ENCODE measurements at regions not wholly inside any gene's neighbourhood (a gene's known extent, or its start where the extent isn't known, plus 50 kb on each side); places are given as distances from the start of the nearest gene placed in this dataset.

GRCh38 chr6:111958534-111958933, 85.3 kb upstream of the FYN start:
- no peak for DNase-seq (ENCODE audit: low spot score)

- DNase-seq (ENCODE audit: low spot score): no peak
These were observed 86.5 kb upstream of the FYN start for GRCh38 chr6:111959766-111960165.

- DNase-seq (ENCODE audit: low spot score): no peak
These were observed 86.8 kb upstream of the CCN6 start for GRCh38 chr6:111967131-111967530.

GRCh38 chr6:111970426-111970825, 83.5 kb upstream of the CCN6 start:
- DNase-seq (ENCODE audit: low spot score): no peak

- DNase-seq (ENCODE audit: low spot score): no peak
These were observed 82.6 kb upstream of the CCN6 start for GRCh38 chr6:111971181-111971841.

- no peak for DNase-seq (ENCODE audit: low spot score)
These were observed 81.9 kb upstream of the CCN6 start for GRCh38 chr6:111971866-111972532.

- DNase-seq (ENCODE audit: low spot score): no peak
These were observed 81.2 kb upstream of the CCN6 start for GRCh38 chr6:111972745-111973117.

- no peak for DNase-seq (ENCODE audit: low spot score)
These were observed 80.7 kb upstream of the CCN6 start for GRCh38 chr6:111973118-111973761.

GRCh38 chr6:111973927-111974639, 79.8 kb upstream of the CCN6 start:
- DNase-seq (ENCODE audit: low spot score): no peak

- no peak for DNase-seq (ENCODE audit: low spot score)
These were observed 78.4 kb upstream of the CCN6 start for GRCh38 chr6:111975466-111975865.

- DNase-seq (ENCODE audit: low spot score): no peak
These were observed 77.8 kb upstream of the CCN6 start for GRCh38 chr6:111976139-111976538.

- DNase-seq (ENCODE audit: low spot score): no peak
These were observed 75.3 kb upstream of the CCN6 start for GRCh38 chr6:111978532-111979149.

- DNase-seq (ENCODE audit: low spot score): no peak
These were observed 74.3 kb upstream of the CCN6 start for GRCh38 chr6:111979633-111980032.

GRCh38 chr6:111980143-111980542, 73.8 kb upstream of the CCN6 start:
- no peak for DNase-seq (ENCODE audit: low spot score)

- no peak for DNase-seq (ENCODE audit: low spot score)
These were observed 72.7 kb upstream of the CCN6 start for GRCh38 chr6:111980971-111981840.

GRCh38 chr6:111982681-111983080, 71.2 kb upstream of the CCN6 start:
- no peak for DNase-seq (ENCODE audit: low spot score)

- no peak for DNase-seq (ENCODE audit: low spot score)
These were observed 70.7 kb upstream of the CCN6 start for GRCh38 chr6:111983193-111983592.

GRCh38 chr6:111984081-111984480, 69.8 kb upstream of the CCN6 start:
- DNase-seq (ENCODE audit: low spot score): no peak

- DNase-seq (ENCODE audit: low spot score): no peak
These were observed 69.2 kb upstream of the CCN6 start for GRCh38 chr6:111984516-111985201.

GRCh38 chr6:111985202-111985731, 68.6 kb upstream of the CCN6 start:
- no peak for DNase-seq (ENCODE audit: low spot score)

- no peak for DNase-seq (ENCODE audit: low spot score)
These were observed 67.3 kb upstream of the CCN6 start for GRCh38 chr6:111986651-111987050.

All from ecto neural progenitor cell (in vitro differentiated cells).